GM21737 (cell line): ENCODE measurements at regions not wholly inside any gene's neighbourhood (a gene's known extent, or its start where the extent isn't known, plus 50 kb on each side); places are given as distances from the start of the nearest gene placed in this dataset.
"Not testable (repeated sequence)": the region's sequence is repeated elsewhere in the genome, so short reads cannot be mapped to it uniquely, and the experiment has no call there.

Source experiments
- ATAC-seq: cut with Tn5 transposase; IDR thresholded peaks from one replicate; pipeline ENCODE4 v1.9.1; 2021; ENCODE audit warnings: mild to moderate bottlenecking, moderate library complexity; ENCODE audit not compliant: unreplicated experiment

DNA sequence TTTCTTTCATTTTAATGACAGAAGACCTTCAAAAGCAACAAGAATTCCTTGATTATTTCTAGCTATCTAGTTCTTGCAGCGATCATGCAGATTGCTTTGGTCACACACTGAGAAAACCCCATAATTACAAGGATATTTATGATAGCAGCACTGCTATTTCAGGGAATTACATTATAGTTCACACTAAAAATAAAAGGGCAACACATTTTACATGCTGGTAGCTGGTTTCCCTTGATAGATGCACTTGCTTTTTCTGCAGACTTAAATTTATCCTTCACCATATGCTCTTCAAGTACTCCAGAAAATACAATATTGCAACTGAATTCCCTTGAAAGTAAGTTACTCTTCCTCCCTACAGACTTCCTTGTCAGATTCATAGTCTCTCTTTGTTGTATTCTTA, 751.1 kb downstream of the CCDC85A start:
- ATAC-seq, result no peak

DNA sequence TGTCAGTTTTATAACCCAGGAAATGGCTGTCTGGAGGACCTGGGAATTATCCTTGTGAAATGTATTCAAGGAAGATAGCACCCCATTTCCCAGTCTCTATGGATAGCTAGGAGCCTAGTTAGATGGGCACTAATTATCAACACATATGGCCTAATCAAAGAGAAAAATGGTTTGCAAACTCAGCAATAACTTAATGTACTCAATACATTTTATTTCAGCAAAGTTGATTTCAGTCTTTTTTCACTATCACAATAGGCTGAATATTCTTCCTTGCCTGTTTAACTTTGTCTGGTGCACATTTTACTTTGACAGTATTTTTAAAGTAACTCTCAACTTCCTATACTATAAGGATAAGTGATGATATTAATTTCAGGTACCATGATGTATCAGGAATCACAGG, 756.3 kb downstream of the CCDC85A start:
- ATAC-seq, result no peak

DNA sequence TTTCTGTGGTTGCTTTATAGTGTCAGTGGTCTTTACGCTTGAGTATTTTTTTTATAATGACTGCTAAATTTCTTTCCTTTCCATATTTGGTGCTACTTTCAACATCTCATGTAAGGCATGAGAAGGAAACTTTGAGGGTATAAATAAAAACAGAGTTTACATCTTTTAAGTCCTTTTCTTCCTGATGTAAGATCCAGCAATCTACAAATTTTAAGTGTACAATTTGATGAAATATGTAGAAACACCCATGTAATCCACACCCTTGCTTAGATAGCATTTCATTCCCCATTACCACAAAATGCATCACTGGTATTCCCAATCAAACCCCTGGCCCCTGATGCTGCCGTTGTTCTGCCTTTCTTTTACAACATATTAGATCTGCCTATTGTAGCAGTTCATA, 769.1 kb downstream of the CCDC85A start:
- ATAC-seq, result no peak

DNA sequence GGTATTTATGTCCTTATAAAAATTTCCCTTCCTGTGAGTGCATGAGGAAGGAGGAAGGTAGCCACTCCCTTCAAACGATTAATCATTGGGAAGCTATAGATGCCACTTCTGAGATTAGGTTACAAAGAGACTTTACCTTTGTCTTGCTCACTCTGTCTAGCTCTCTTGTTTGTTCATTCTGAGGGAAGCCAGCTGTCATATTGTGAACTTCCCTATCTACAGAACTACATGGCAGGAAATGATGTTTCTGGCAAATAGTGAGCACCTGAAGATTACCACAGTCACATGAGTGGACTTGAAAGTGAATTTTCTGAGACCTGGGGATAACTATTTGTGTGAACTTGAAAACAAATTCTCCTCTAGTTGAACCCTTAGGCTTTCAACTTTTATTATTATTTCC, 776.8 kb downstream of the CCDC85A start:
- no peak for ATAC-seq

DNA sequence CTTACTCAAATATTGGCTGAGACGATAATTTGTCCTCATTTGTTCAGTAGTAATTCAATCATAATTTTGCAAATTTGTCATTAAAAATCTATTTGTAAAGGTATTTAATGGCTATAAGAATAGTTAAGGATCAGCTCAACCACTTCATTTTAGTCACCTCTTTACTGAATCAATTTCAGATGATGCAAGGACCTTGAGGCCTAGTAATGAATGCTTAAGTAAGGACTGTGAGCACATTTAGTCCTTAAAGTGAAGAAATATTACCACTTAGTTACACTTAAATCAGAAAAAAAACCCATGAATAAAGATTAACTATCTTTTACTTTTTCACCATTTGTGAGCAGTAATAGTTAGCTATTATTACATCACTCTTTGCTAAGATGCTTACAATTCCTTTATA, 778.9 kb downstream of the CCDC85A start:
- no peak for ATAC-seq

DNA sequence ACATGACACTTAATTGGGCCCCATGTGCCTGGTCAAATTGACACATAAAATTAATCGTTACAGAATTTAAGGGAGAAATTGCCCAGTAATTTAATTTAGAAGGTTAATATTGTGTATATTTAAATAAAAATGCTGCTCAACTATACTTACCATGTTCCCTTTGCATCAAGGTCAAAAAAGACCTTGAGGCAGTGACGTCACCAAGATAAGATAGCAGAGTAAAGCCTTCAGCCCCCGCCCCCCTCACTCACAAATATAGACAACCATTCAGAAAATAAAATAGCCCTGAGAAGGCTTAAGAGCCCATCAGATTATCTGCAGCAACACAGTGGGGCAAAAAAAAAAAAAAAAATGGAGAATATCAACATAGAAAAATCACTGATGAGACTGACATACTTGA, 785.7 kb downstream of the CCDC85A start:
- no peak for ATAC-seq

DNA sequence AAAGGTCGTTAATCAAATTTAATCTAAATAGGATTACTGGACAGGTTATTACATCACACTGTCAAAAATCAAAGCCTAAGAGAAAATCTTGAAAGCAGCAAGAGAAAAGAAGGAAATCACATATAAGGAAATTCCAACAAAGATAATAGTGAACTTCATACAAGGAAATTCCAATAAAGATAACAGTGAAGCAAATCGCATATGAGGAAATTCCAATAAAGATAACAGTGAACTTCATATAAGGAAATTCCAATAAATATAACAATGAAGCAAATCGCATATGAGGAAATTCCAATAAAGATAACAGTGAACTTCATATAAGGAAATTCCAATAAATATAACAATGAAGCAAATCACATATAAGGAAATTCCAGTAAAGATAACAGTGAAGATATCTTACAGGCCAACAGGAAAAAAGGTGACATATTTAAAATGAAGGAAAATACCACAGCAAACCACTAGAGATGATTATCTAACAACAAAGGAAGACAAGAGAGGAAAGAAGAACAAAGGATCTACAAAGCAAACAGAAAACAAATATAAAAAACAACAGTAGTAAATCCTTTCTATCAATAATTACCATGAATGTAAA, 787.7 kb downstream of the CCDC85A start:
- no peak for ATAC-seq

DNA sequence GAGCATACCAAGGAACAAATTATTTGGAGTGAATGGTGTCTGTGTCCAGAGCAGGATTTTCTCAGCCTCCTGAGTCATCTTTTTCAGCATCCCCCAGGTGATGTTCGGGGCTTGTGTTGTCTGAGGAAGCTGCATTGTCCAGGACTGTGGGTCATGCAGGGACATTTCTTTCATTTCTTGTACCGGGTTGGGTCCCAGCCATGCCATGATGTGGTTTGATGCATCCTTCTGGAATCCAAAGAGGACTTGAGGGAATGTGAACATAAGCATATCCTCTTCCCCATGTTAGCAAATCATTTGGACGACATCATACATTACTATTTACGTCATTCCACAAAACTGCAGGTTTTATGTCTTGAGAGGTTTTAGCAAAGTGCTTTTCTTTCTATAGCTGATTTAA, 797.8 kb downstream of the CCDC85A start:
- ATAC-seq, result no peak

DNA sequence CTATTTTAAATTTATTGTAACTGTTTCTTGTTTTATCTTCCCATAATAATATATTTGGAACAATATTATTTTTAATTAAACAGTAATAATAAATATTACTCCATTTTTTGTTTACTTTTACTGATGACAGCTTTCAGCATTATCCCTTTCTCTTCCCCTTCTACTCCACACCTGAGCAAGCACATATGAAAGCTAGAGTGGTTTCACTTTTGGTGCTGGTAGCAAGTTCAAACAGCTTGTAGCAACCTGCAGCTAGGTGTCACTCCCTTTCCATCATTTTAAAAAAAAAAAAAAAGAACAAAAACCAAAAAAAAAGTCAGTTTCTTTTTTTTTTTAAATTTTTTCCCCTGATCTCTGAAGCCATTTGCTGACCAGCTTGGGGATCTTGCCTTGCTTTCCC, 801.8 kb downstream of the CCDC85A start:
- ATAC-seq, result no peak

DNA sequence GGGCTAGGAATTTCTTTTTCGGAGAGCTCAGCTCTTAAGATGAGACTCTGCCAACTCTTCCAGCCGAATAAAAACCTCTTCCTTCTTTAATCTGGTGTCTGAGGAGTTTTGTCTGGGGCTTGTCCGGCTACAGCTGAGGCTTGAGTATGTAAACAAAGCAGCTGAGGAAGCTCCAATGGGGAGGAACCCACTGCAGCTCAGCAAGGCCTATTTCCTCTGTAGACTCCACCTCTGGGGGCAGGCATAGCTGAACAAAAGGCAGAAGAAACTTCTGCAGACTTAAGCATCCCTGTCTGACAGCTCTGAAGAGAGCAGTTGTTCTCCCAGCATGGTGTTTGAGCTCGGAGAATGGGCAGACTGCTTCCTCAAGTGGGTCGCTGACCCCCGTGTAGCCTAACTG, 838.7 kb downstream of the CCDC85A start:
- no peak for ATAC-seq

DNA sequence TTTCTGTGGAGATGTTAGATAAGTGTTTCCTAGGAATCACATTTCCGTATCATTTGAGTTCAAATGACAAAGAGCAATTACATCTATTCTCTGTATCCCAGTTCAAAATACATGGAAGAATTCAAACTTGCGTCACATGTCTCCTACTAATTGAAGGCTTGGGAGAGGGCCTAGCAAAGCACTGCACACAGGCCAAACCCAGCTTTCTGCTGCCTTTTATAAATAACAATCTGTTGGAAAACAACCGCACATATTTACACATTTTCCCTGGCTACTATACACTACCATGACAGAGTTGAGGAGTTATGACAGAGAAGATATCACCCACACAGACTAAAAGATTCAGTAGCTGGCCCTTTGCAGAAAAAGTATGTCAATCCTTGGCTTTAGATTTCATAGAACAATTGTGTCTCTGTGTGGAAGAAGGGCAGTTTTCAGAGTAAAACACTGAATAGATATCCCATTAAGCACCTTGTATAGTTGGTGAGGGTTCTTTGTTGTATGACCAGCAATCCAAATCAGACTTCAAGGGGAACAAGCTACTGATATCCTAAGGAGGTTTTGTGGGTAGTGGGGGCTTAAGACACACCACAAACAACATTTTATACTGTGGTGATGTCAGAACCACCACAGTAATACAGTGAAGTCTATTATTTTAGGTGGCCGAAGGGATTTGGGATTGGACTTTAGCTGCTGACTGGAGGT, 861.3 kb downstream of the CCDC85A start:
- no peak for ATAC-seq

DNA sequence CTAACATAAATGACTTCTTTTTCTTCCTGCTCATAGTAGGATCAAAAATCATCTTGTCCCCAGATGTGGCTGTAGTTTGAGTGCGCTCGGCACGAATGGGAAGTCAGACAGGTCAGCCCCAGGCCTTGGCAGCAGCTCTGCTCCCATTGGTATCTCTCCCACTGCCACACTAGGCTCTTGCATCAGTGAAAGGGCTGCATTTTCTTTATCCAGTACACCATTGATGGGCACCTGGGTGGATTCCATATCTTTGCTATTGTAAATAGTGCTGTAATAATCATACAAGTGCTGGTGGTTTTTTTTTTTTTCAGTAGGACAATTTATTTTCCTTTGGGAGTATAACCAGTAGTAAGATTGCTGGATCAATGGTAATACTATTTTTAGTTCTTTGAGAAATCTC, 865.5 kb downstream of the CCDC85A start:
- ATAC-seq, result no peak

DNA sequence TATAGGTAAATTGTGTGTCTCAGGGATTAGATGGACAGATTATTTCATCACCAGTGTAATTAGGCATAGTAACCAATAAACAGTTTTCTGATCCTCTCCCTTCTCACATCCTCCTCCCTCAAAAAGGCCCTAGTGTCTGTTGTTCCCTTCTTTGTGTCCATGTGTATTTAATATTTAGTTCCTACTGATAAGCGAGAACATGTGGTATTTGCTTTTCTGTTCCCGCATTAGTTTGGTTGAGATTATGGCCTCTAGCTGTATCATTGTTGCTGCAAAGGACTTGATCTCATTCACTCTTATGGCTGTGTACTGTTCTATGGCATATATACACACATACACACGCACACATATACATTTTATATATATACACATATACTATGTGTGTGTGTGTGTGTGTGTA, 866.2 kb downstream of the CCDC85A start:
- ATAC-seq, result no peak

DNA sequence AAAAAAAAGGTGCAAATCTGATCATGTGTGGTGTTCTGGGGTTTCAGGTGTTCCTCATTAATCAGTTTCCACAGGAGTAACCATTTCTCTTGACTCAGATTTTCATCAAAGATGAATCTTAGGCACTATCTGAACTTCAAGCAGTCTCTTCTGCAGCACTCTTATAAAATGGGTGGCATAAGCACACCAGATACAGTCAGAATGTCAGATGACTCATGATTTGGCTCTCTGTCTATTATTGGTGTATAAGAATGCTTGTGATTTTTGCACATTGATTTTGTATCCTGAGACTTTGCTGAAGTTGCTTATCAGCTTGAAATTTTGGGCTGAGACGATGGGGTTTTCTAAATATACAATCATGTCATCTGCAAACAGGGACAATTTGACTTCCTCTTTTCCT, 882.5 kb downstream of the CCDC85A start:
- not testable (repeated sequence) for ATAC-seq

DNA sequence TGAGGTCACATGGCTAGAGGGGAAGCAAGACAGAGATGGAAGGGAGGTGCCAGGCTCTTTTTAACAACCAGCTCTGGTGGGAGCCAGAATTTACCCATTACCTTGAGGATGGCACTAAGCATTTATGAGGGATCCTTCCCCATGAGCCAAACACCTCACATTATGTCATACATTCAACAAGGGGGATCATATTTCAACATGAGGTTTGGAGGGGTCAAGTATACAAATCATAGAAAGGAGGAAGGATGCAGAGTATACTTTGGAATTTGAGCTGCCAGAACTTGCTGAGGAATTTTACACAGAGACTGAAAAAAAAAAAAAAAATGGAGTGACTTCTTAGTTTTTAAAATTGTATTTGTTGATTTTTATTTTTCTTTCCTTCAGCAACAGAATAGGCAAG, 891.4 kb downstream of the CCDC85A start:
- no peak for ATAC-seq

DNA sequence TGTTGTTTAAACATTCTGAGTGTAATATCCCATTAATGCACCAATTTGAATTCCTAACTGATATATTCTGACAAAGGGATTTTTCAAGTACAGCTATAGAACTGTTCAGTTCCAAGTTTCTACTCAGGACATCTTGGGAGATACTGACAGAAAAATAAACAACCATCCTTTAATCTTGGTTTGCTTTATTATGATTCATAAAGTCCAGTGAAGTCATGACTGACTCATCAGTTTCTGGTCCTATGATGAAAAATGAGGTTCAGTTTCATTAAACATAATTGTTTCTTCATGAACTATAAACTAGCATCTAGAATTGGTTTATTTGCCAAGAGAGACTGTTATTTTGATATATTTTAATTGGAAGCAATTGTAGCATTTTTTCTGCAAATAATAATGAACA, 896.2 kb downstream of the CCDC85A start:
- no peak for ATAC-seq

DNA sequence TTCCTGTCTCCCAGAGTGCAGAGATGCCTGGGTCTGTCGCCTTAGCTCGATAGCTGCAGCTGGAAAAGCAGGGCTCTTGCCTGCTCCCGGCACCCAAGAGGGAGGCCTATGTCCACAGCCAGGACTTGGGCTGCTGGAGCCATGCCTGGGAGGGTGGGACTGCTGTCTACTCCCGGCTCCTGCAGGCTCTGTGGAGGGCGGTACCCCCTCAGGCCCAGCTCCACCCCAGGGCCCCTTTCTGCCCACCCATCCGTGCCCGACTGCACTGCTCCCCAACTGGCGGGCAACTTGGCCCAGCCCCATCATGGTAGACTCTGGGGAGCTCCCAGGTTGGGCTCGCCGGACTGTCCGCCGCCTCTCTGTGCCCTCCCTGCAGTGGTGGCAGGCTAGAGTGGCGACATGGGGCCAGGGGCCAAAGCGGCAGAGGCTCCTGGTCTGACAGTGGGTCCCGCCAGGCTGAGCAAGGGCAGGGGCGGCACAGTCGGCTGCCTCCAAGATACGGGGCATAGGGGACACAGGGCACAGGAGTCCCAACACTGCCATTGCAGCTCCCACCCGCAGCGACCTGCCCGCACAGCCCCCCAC, 901.0 kb downstream of the CCDC85A start:
- ATAC-seq, result no peak

DNA sequence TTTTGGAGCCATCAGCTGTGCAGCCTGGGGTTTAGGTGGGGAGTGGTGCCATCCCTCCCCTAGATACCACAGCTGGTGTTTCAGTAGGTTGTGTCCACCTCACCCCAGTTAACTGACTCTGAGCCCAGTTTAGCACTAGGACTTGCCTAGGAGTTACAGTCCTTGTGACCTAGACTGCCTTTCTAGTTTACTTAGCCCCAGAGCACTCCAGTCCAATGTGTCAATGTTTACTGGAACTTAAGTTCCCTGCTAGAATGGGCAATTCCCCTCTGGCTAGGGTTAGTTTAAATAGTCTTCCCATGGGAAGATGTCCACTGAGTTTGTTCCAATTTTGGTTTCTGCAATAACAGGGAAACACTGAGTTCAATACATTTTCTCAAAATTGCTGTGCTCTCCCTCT, 909.2 kb downstream of the CCDC85A start:
- ATAC-seq, result no peak

DNA sequence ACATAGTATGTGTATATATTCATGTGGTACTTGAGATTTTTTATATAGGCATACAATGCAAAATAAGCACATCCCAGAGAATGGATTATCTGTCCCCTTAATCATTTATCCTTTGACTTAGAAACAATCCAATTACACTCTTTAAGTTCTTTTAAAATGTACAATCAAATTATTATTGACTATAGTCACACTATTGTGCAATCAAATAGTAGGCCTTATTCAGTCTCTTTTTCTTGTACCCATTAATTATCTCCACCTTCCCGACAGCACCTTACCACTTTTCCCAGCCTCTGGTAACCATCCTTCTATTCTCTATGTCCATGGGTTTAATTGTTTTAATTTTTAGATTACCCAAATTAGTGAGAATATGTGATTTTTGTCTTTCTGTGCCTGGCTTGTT, 914.1 kb downstream of the CCDC85A start:
- no peak for ATAC-seq

DNA sequence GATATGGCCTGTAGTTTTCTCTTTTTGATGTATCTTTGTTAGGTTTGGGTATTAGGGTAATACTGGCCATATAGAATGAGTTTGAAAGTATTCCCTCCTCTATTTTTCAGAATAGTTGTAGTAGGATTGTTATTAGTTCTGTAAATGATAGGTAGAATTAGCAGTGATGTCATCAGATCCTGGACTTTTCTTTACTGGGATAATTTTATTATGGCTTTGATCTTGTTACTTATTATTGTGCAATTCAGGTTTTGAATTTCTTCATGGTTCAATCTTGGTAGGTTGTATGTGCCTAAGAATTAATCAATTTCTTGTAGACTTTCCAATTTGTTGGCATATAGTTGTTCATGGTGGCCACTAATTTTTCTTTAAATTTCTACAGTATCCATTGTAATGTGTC, 916.6 kb downstream of the CCDC85A start:
- no peak for ATAC-seq

DNA sequence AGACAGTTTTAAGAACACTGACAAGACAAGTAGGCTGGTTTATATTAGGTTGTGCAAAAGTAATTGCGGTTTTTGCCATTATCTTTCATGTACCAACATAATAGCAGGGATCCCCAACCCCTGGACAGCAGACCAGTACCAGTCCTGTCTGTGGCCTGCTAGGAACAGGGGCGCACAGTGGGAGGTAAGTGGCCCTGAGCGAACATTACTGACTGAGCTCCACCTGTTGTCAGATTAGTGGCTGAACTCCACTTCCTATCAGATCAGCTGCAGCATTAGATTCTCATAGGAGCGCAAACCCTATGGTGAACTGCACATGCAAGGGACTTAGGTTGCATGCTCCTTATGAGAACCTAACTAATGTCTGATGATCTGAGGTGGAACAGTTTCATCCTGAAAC, 921.9 kb downstream of the CCDC85A start:
- no peak for ATAC-seq

DNA sequence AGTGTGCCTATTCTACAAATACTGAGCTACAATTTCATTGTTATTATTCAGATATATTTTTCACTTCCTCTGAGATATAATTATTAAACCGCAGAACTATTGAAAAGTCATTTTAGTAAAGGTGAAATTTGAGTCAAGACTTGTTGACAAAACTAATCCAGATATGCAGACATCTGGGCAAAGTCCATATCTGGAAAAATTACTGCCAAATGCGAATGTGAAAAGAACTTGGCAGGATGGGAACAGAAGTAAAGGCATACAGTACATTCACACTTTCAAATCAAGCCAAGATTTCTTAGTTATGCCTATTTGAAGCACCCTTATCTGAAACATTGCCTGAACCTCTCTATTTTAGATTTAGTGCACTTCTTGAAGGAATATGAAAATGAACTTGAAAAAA, 923.6 kb downstream of the CCDC85A start:
- no peak for ATAC-seq

DNA sequence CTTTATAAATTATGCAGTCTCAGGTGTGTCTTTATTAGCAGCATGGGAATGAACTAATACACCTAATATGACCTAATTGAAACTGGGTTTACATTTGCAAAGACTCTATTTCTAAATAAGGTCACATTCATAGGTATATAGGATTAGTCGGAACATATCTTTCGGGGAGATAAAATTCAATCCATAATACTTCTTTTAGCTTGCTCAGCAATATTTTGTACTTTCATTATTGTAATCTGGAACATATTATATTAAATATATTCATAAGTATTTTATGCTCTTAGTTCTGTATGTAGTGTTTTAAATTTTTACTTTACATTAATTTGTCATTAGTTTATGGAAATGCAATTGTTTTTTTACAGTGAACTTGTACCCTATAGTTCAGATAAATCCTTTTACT, 927.7 kb downstream of the CCDC85A start:
- no peak for ATAC-seq
